ENCODE measurements at regions not wholly inside any gene's neighbourhood (a gene's known extent, or its start where the extent isn't known, plus 50 kb on each side); places are given as distances from the start of the nearest gene placed in this dataset.

DNA sequence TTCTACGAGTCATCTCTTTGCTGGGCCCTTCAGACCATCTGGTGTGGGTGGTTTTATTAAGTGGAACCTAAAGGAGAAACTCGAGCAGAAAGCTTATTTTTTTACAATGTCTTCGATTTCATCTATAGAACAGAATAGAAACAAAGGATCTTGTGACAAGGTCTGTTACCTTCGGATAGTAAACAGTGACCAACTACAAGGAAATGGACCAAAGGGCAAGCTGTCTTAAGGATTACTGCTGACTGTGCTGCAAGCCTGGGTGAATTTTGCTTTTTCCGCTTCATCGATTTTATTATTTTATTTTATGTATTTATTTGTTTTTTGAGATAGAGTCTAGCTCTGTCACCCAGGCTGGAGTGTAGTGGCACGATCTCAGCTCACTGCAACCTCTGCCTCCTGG, 348.9 kb upstream of the ERCC4 start:
- no peak for TF ChIP-seq EZH2phosphoT487 (IDR thresholded peaks at IDR 0.05; ENCODE audit: borderline replicate concordance, low read depth, low read length)
- TF ChIP-seq, protein P1, sequence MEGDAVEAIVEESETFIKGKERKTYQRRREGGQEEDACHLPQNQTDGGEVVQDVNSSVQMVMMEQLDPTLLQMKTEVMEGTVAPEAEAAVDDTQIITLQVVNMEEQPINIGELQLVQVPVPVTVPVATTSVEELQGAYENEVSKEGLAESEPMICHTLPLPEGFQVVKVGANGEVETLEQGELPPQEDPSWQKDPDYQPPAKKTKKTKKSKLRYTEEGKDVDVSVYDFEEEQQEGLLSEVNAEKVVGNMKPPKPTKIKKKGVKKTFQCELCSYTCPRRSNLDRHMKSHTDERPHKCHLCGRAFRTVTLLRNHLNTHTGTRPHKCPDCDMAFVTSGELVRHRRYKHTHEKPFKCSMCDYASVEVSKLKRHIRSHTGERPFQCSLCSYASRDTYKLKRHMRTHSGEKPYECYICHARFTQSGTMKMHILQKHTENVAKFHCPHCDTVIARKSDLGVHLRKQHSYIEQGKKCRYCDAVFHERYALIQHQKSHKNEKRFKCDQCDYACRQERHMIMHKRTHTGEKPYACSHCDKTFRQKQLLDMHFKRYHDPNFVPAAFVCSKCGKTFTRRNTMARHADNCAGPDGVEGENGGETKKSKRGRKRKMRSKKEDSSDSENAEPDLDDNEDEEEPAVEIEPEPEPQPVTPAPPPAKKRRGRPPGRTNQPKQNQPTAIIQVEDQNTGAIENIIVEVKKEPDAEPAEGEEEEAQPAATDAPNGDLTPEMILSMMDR (conservative IDR thresholded peaks at IDR 0.05; ENCODE audit: low read length), result no peak
- H3K4me2 ChIP-seq (ENCODE audit: low read length), result no peak overlapping the region
- H3K4me3 ChIP-seq (ENCODE audit: low read depth, low read length, poor library complexity, severe bottlenecking), result no peak overlapping the region
- H4K20me1 ChIP-seq (ENCODE audit: insufficient read depth, low read length), result no peaks in the 10 kb centered on the region
- ChIA-PET POLR2A (no interaction called here), CTCF (ENCODE audit: unreplicated experiment) (no interaction called here)
- BruUV-seq (replicated peaks), result no TSS peak
- no peaks in the 10 kb centered on the region for H3K79me2 ChIP-seq (ENCODE audit: insufficient read depth, low read depth, low read length)
- no peaks in the 10 kb centered on the region for H3K9me2 ChIP-seq (ENCODE audit: insufficient read depth, low read length)
- intact Hi-C loops (cut with micrococcal nuclease; ENCODE audit: unreplicated experiment), result no loop called here
- no peak overlapping the region for H3K27ac ChIP-seq (ENCODE audit: low read depth, low read length, poor library complexity, severe bottlenecking)
- H3K4me1 ChIP-seq (ENCODE audit: insufficient read depth, low read length, poor library complexity, severe bottlenecking), result no peaks in the 10 kb centered on the region
- DNase-seq (ENCODE audit: low spot score), result no peak
- no peak overlapping the region for H2AFZ ChIP-seq (ENCODE audit: low read length)
- no peaks in the 10 kb centered on the region for H3K36me3 ChIP-seq (ENCODE audit: insufficient read depth, low read length)
- H3K9me3 ChIP-seq (ENCODE audit: low read length), result no peaks in the 10 kb centered on the region

DNA sequence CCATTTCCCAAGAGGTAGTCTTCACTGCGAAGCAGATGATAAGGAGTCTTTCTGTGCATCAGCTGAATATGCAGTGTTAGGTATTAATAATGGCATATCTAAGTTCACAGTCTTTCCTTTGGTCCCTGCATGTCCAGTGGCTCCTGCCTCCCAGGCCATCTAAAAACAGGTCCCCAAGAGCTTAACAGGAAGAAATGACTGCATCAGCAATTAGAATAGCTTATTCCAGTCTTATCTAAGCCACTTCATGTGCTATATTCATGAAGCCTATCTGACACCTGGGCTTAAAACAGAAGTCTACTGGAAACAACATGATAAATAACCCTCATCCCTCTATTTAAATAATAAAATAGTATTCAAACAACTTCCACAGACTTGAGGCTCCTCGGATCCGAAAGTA, 346.1 kb upstream of the ERCC4 start:
- CTCF ChIA-PET (ENCODE audit: unreplicated experiment), result no interaction called here
- intact Hi-C loops (cut with micrococcal nuclease; ENCODE audit: unreplicated experiment), result no loop called here
- no peak for TF ChIP-seq EZH2phosphoT487 (IDR thresholded peaks at IDR 0.05; ENCODE audit: borderline replicate concordance, low read depth, low read length)
- TF ChIP-seq, protein P1 (conservative IDR thresholded peaks at IDR 0.05; ENCODE audit: low read length), result no peak
- H3K4me1 ChIP-seq (ENCODE audit: insufficient read depth, low read length, poor library complexity, severe bottlenecking), result no peaks in the 10 kb centered on the region
- H3K27ac ChIP-seq (ENCODE audit: low read depth, low read length, poor library complexity, severe bottlenecking), result no peak overlapping the region
- no peak for DNase-seq (ENCODE audit: low spot score)
- no peaks in the 10 kb centered on the region for H3K79me2 ChIP-seq (ENCODE audit: insufficient read depth, low read depth, low read length)
- H3K4me3 ChIP-seq (ENCODE audit: low read depth, low read length, poor library complexity, severe bottlenecking), result no peak overlapping the region
- no peaks in the 10 kb centered on the region for H4K20me1 ChIP-seq (ENCODE audit: insufficient read depth, low read length)
- no peaks in the 10 kb centered on the region for H3K36me3 ChIP-seq (ENCODE audit: insufficient read depth, low read length)
- H3K9me2 ChIP-seq (ENCODE audit: insufficient read depth, low read length), result no peaks in the 10 kb centered on the region
- no TSS peak for BruUV-seq (replicated peaks)
- no peak overlapping the region for H2AFZ ChIP-seq (ENCODE audit: low read length)
- H3K9me3 ChIP-seq (ENCODE audit: low read length), result no peaks in the 10 kb centered on the region
- POLR2A ChIA-PET, result interaction anchor here (0.5 kb wide), 1 partner anchor 883 kb away, joined by 6 read pairs; no protein-coding TSS in a partner anchor
- H3K4me2 ChIP-seq (ENCODE audit: low read length), result no peak overlapping the region

DNA sequence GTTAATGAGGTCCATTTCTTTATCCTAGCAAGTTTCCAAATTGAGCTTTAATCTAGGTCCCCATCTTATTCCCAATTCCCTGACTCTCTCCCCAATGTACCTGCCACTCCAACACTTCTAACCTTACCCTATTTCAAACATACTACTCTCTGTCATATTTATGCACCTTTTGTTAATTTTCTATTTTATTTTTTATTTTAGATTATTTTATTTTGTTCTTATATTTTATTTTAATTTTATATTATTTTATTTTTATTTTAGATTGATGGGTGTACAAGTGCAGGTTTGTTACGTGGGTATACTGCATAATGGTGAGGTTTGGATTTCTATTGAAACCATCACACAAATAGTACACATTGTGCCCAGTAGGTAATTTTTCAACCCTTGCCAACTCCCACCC, 333.9 kb upstream of the ERCC4 start:
- intact Hi-C loops (cut with micrococcal nuclease; ENCODE audit: unreplicated experiment), result no loop called here
- DNase-seq (ENCODE audit: low spot score), result no peak
- H4K20me1 ChIP-seq (ENCODE audit: insufficient read depth, low read length), result no peaks in the 10 kb centered on the region
- no TSS peak for BruUV-seq (replicated peaks)
- H3K4me1 ChIP-seq (ENCODE audit: insufficient read depth, low read length, poor library complexity, severe bottlenecking), result no peaks in the 10 kb centered on the region
- ChIA-PET POLR2A (no interaction called here), CTCF (ENCODE audit: unreplicated experiment) (no interaction called here)
- H3K27ac ChIP-seq (ENCODE audit: low read depth, low read length, poor library complexity, severe bottlenecking), result no peak overlapping the region
- no peak overlapping the region for H3K4me3 ChIP-seq (ENCODE audit: low read depth, low read length, poor library complexity, severe bottlenecking)
- no peak overlapping the region for H3K4me2 ChIP-seq (ENCODE audit: low read length)
- no peaks in the 10 kb centered on the region for H3K36me3 ChIP-seq (ENCODE audit: insufficient read depth, low read length)
- H3K79me2 ChIP-seq (ENCODE audit: insufficient read depth, low read depth, low read length), result no peaks in the 10 kb centered on the region
- H3K9me2 ChIP-seq (ENCODE audit: insufficient read depth, low read length), result no peaks in the 10 kb centered on the region
- no peak overlapping the region for H2AFZ ChIP-seq (ENCODE audit: low read length)
- H3K9me3 ChIP-seq (ENCODE audit: low read length), result no peaks in the 10 kb centered on the region
- TF ChIP-seq, protein P1 (conservative IDR thresholded peaks at IDR 0.05; ENCODE audit: low read length), result no peak
- TF ChIP-seq EZH2phosphoT487 (IDR thresholded peaks at IDR 0.05; ENCODE audit: borderline replicate concordance, low read depth, low read length), result no peak

Measured in OCI-LY7 (cell line).